NOMO-1 (cell line): ENCODE measurements at regions not wholly inside any gene's neighbourhood (a gene's known extent, or its start where the extent isn't known, plus 50 kb on each side); places are given as distances from the start of the nearest gene placed in this dataset.

Experiments used
- DNase-seq, 2 experiments: peaks; one replicate each; lab custom pipeline; 2025; ENCODE audit not compliant: unreplicated experiment in 2 of 2; lab: John Stamatoyannopoulos, UW

GRCh38 chr22:48047722-48048500 is 1285.5 kb downstream of the TBC1D22A start:
- DNase-seq: no peak

- no peak for DNase-seq
These were observed 1282.9 kb downstream of the TBC1D22A start for GRCh38 chr22:48045369-48045768.

GRCh38 chr22:48044487-48045060 is 1282.1 kb downstream of the TBC1D22A start:
- no peak for DNase-seq

GRCh38 chr22:48043581-48043980 is 1281.1 kb downstream of the TBC1D22A start:
- no peak for DNase-seq

GRCh38 chr22:48042621-48043395 is 1280.4 kb downstream of the TBC1D22A start:
- no peak for DNase-seq

GRCh38 chr22:48039326-48039725 is 1276.9 kb downstream of the TBC1D22A start:
- DNase-seq: no peak

GRCh38 chr22:48037618-48038017 is 1275.2 kb downstream of the TBC1D22A start:
- no peak for DNase-seq

- no peak for DNase-seq
These were observed 1273.4 kb downstream of the TBC1D22A start for GRCh38 chr22:48035897-48036296.

GRCh38 chr22:48031589-48031988 is 1269.1 kb downstream of the TBC1D22A start:
- no peak for DNase-seq

GRCh38 chr22:48025096-48025495 is 1262.6 kb downstream of the TBC1D22A start:
- DNase-seq: no peak

GRCh38 chr22:48021991-48022401 is 1259.5 kb downstream of the TBC1D22A start:
- no peak for DNase-seq

- DNase-seq: no peak
These were observed 1255.9 kb downstream of the TBC1D22A start for GRCh38 chr22:48018346-48018745.

- no peak for DNase-seq
These were observed 1253.3 kb downstream of the TBC1D22A start for GRCh38 chr22:48015701-48016100.

- DNase-seq: no peak
These were observed 1242.5 kb downstream of the TBC1D22A start for GRCh38 chr22:48004936-48005335.

- no peak for DNase-seq
These were observed 1241.6 kb downstream of the TBC1D22A start for GRCh38 chr22:48004038-48004437.

- no peak for DNase-seq
These were observed 1238.7 kb downstream of the TBC1D22A start for GRCh38 chr22:48001101-48001500.

GRCh38 chr22:47997612-47998011 is 1235.2 kb downstream of the TBC1D22A start:
- no peak for DNase-seq

GRCh38 chr22:47997052-47997590 is 1234.7 kb downstream of the TBC1D22A start:
- no peak for DNase-seq

GRCh38 chr22:47996446-47996857 is 1234.0 kb downstream of the TBC1D22A start:
- DNase-seq: no peak

- DNase-seq: no peak
These were observed 1233.3 kb downstream of the TBC1D22A start for GRCh38 chr22:47995718-47996117.

GRCh38 chr22:47995264-47995627 is 1232.8 kb downstream of the TBC1D22A start:
- no peak for DNase-seq
